ENCODE measurements at regions not wholly inside any gene's neighbourhood (a gene's known extent, or its start where the extent isn't known, plus 50 kb on each side); places are given as distances from the start of the nearest gene placed in this dataset.
A peak's percentile ranks its signal among the peaks of the same experiment; 100 is the strongest.
"Not testable (repeated sequence)": the region's sequence is repeated elsewhere in the genome, so short reads cannot be mapped to it uniquely, and the experiment has no call there.

DNA sequence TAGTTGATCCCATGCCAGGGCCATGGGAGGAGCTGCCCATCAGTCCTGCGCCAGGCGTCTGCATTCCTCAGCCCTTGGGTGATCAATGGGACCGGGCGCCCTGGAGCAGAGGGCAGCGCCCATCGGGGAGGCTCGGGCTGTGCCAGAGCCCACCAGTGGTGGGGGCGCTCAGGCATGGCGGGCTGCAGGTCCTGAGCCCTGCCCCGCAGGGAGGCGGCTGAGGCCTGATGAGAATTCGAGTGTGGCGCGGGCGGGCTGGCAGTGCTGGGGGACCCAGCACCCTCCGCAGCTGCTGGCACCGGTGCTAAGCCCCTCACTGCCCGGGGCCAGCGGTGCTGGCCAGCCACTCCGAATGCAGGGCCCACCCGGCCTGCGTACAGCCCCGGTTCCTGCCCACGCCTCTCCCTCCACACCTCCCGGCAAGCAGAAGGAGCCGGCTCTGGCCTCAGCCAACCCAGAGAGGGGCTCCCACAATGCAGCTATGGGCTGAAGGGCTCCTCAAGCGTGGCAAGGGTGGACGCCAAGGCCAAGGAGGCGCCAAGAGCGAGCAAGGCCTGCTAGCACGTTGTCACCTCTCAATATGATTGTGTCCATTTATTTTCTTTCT lies 238.1 kb upstream of the OLFM3 start:
- Mint-ChIP-seq H3K4me3 (no peak overlapping the region), H3K4me1 (ENCODE audit: low read depth) (no peaks in the 10 kb centered on the region), H3K9me3 (peaks cover 15% of the 10 kb centered on the region), H3K27me3 (ENCODE audit: insufficient read depth) (no peaks in the 10 kb centered on the region), H3K36me3 (ENCODE audit: low read depth) (peaks cover 4% of the 10 kb centered on the region; the same call in 1 of the 2 replicates), H3K27ac (no peak overlapping the region)
- TF ChIP-seq, protein P1, sequence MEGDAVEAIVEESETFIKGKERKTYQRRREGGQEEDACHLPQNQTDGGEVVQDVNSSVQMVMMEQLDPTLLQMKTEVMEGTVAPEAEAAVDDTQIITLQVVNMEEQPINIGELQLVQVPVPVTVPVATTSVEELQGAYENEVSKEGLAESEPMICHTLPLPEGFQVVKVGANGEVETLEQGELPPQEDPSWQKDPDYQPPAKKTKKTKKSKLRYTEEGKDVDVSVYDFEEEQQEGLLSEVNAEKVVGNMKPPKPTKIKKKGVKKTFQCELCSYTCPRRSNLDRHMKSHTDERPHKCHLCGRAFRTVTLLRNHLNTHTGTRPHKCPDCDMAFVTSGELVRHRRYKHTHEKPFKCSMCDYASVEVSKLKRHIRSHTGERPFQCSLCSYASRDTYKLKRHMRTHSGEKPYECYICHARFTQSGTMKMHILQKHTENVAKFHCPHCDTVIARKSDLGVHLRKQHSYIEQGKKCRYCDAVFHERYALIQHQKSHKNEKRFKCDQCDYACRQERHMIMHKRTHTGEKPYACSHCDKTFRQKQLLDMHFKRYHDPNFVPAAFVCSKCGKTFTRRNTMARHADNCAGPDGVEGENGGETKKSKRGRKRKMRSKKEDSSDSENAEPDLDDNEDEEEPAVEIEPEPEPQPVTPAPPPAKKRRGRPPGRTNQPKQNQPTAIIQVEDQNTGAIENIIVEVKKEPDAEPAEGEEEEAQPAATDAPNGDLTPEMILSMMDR (IDR thresholded peaks at IDR 0.05), result no peak
- DNase-seq, result no peak

DNA sequence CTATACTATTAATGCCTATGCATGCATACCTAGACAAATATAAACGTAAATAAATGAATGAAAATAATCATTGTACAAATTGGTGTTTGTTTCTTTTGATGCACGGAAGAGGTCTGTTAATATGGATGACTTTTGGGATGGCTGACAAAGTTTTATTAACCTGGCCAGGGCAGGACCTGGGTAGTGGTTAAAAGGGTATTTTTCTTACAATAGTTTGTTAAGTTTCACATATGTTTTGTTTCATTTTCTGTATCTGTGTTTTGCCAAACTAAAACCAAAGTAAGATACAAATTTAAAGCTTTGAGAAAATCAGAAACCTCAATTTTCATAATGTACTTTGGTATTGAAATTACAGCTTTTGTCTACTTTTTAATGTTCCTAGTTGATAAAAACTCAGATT lies 222.7 kb upstream of the OLFM3 start:
- no peak for DNase-seq
- TF ChIP-seq, protein P1 (IDR thresholded peaks at IDR 0.05), result no peak
- Mint-ChIP-seq H3K27ac (no peak overlapping the region), H3K27me3 (ENCODE audit: insufficient read depth) (no peaks in the 10 kb centered on the region), H3K4me3 (no peak overlapping the region), H3K4me1 (ENCODE audit: low read depth) (no peaks in the 10 kb centered on the region), H3K36me3 (ENCODE audit: low read depth) (no peaks in the 10 kb centered on the region), H3K9me3 (peaks cover 15% of the 10 kb centered on the region)

DNA sequence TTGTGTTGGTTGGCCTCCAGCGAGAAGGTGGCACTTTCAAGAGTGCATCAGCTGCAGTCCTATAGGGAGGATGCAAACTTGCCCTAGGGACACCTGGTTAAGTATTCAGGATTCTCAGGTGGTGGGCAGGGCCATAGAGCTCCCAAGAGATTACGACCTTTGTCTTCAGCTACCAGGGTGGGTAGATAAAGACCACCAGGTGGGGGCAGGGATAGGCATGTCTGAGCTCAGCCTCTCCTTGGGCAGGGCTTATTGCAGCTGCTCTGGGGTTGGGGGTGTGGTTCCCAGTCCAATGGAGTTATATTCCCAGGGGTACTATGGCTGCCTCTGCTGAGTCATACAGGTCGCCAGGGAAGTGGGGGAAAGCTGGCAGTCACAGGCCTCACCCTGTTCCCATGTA lies 214.2 kb upstream of the OLFM3 start:
- peaks cover 36% of the 10 kb centered on the region for H3K9me3 Mint-ChIP-seq
- not testable (repeated sequence) for DNase-seq; H3K27ac Mint-ChIP-seq; H3K4me3 Mint-ChIP-seq; H3K36me3 Mint-ChIP-seq (ENCODE audit: low read depth); H3K4me1 Mint-ChIP-seq (ENCODE audit: low read depth); H3K27me3 Mint-ChIP-seq (ENCODE audit: insufficient read depth)

DNA sequence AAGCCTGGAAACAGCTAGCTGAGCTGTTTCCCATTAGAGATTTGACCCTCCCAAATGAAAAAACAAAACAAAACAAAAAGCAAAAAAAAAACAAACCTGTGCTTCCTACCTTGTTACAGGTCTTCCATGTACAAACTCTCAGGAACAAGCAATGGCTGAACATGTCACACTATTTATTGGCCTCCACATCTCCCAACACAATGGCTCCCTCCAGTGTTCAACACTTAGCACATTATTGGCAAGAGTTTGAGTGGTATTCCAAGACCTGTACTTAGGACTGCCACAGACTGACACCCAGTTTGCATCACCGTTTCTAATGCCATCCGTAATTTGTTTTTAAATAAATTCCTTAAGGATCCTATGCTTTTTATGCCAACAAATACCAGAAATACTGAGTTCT lies 195.0 kb upstream of the OLFM3 start:
- Mint-ChIP-seq H3K36me3 (ENCODE audit: low read depth) (no peaks in the 10 kb centered on the region), H3K27ac (no peak overlapping the region), H3K4me3 (no peak overlapping the region), H3K9me3 (no peaks in the 10 kb centered on the region; the same call in none of the 2 replicates), H3K4me1 (ENCODE audit: low read depth) (no peaks in the 10 kb centered on the region), H3K27me3 (ENCODE audit: insufficient read depth) (no peaks in the 10 kb centered on the region)
- no peak for DNase-seq
- TF ChIP-seq, protein P1 (IDR thresholded peaks at IDR 0.05), result peak; percentile 15; the same call in 1 of the 2 replicates

DNA sequence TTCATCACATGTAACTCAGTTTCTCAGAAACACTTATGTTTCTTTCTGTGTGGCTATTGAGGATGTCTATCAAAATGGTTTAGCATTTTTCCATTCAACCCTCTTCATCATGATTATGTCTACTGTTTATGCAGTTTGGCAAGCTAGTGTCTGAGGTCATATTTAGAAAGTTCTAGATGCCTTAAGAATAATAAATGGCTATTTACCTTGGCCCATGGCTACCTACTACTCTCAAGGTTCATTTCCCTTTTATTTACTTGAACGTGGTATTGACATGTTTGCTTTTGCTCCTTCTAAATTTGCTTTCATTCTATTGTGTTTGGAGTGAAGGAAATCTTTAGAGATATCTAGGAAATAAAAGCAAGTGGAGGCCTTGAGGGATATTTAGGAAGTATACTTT lies 193.7 kb upstream of the OLFM3 start:
- TF ChIP-seq, protein P1 (IDR thresholded peaks at IDR 0.05), result no peak
- no peak for DNase-seq
- H3K9me3 Mint-ChIP-seq, result peaks cover 6% of the 10 kb centered on the region
- H3K4me3 Mint-ChIP-seq, result no peak overlapping the region
- no peaks in the 10 kb centered on the region for H3K27me3 Mint-ChIP-seq (ENCODE audit: insufficient read depth)
- no peak overlapping the region for H3K27ac Mint-ChIP-seq
- H3K4me1 Mint-ChIP-seq (ENCODE audit: low read depth), result no peaks in the 10 kb centered on the region
- H3K36me3 Mint-ChIP-seq (ENCODE audit: low read depth), result no peaks in the 10 kb centered on the region

DNA sequence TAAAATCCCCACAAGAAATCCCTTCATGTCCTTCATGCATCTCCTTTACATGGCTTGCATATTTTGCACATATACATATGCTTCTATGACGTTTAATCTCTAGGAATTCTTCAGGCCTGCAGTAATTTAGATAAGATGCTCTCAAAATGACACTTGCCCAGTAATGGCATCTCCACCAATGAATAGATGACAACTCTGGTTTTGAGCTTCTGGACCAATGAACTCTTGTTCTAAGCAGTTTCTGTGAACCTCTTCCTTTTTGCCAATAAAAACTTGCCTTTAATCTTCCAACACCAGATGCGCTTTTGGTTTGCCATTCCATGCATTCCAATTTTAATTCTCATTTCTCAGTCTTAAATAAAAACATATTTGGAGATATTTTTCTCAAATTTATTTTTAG lies 189.8 kb upstream of the OLFM3 start:
- Mint-ChIP-seq H3K27ac (no peak overlapping the region), H3K27me3 (ENCODE audit: insufficient read depth) (no peaks in the 10 kb centered on the region), H3K36me3 (ENCODE audit: low read depth) (no peaks in the 10 kb centered on the region), H3K4me3 (no peak overlapping the region), H3K4me1 (ENCODE audit: low read depth) (no peaks in the 10 kb centered on the region), H3K9me3 (peaks cover 9% of the 10 kb centered on the region)
- TF ChIP-seq, protein P1 (IDR thresholded peaks at IDR 0.05), result no peak
- no peak for DNase-seq
